Activated naive CD8-positive, alpha-beta T cell treated with anti-CD3 and anti-CD28 coated beads for 36 hours (primary cell): ENCODE measurements at regions not wholly inside any gene's neighbourhood (a gene's known extent, or its start where the extent isn't known, plus 50 kb on each side); places are given as distances from the start of the nearest gene placed in this dataset.

ENCODE experiments used
- DNase-seq: peaks from one replicate; pipeline ENCODE4 v3.0.0; 2021
- H3K27ac Mint-ChIP-seq: one replicate; pipeline ENCODE4 v1.8.0; 2022; ENCODE audit warnings: mild to moderate bottlenecking, moderate library complexity, mixed read lengths
- H3K27me3 Mint-ChIP-seq: one replicate; pipeline ENCODE4 v1.8.0; 2022; ENCODE audit warnings: mild to moderate bottlenecking, mixed read lengths
- H3K36me3 Mint-ChIP-seq: one replicate; pipeline ENCODE4 v1.8.0; 2021; ENCODE audit warnings: mild to moderate bottlenecking, mixed read lengths
- H3K4me1 Mint-ChIP-seq: one replicate; pipeline ENCODE4 v1.8.0; 2021; ENCODE audit warnings: mixed read lengths
- H3K4me3 Mint-ChIP-seq: one replicate; pipeline ENCODE4 v1.8.0; 2022; ENCODE audit warnings: mild to moderate bottlenecking, moderate library complexity, mixed read lengths
- H3K9me3 Mint-ChIP-seq: one replicate; pipeline ENCODE4 v1.8.0; 2022; ENCODE audit warnings: mixed read lengths

DNA sequence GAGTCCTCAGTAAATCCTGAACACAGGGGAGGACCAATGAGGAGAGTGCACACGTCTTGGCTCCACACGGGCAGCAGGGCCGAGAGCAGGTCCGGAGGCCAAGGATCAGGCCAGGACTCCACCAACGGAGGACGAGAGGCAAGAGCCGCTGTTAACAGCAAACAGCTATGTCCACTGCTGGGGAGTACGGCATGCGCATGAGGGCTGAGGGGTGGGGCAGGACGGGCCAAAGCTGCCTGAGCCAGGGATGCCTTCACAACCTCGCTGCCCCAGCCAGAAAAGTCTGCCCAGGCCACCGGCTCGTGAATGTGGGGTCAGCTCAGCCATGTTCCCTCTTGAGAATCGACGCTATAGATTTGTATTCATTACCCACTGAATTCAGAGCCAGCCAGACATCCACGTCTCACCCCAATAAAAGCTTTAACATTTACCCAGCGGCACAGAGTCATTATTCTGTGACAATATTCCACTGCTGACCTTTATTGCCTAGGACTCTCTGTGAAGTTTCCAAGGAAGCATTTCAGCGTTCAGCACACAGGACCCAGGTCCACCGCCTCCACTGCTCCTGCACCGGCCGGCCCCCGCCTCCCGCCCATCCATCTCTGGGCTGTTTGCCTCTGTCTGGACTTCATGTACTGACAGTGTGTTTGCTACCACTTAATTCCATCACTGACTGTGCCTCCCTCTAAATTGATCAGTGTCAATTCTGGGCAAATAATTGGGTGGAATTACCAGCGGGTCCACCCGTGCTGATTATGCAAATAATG, 384.9 kb downstream of the SHANK2 start:
- no peak overlapping the region for H3K4me3 Mint-ChIP-seq
- H3K4me1 Mint-ChIP-seq: no peaks in the 10 kb centered on the region
- peaks cover 13% of the 10 kb centered on the region for H3K27me3 Mint-ChIP-seq
- DNase-seq: no peak
- H3K27ac Mint-ChIP-seq: no peak overlapping the region
- H3K36me3 Mint-ChIP-seq: no peaks in the 10 kb centered on the region
- H3K9me3 Mint-ChIP-seq: no peaks in the 10 kb centered on the region

- H3K4me3 Mint-ChIP-seq: no peak overlapping the region
- no peak overlapping the region for H3K27ac Mint-ChIP-seq
- H3K4me1 Mint-ChIP-seq: no peaks in the 10 kb centered on the region
- H3K27me3 Mint-ChIP-seq: peaks cover 13% of the 10 kb centered on the region
- H3K9me3 Mint-ChIP-seq: no peaks in the 10 kb centered on the region
- no peaks in the 10 kb centered on the region for H3K36me3 Mint-ChIP-seq
- DNase-seq: no peak
Observed at GRCh38 chr11:70868341-70868885, 384.0 kb downstream of the SHANK2 start.

GRCh38 chr11:70869054-70869453, 383.3 kb downstream of the SHANK2 start:
- H3K27me3 Mint-ChIP-seq: peaks cover 13% of the 10 kb centered on the region
- no peak overlapping the region for H3K4me3 Mint-ChIP-seq
- no peaks in the 10 kb centered on the region for H3K9me3 Mint-ChIP-seq
- no peaks in the 10 kb centered on the region for H3K4me1 Mint-ChIP-seq
- DNase-seq: no peak
- H3K27ac Mint-ChIP-seq: no peak overlapping the region
- H3K36me3 Mint-ChIP-seq: no peaks in the 10 kb centered on the region

DNA sequence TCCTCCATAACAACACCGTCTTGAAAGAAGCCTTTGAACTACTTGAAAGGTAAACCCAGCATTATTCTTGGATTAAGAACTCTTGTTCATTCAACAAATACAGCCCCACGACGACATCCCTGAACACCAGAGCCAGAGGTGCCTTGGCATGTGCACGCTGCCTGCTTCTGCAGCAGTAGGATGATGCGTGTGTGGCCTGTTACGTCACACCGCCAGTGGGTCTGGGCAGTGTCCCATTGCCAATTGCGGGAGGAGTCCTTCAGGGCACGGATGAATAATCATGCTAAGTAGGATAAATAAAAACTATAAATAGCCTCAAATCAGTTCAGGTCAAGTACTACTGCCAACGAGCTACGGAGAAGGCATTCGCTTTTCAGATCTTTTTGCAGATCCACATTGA, 380.5 kb downstream of the SHANK2 start:
- no peak overlapping the region for H3K27ac Mint-ChIP-seq
- no peak overlapping the region for H3K4me3 Mint-ChIP-seq
- peaks cover 13% of the 10 kb centered on the region for H3K27me3 Mint-ChIP-seq
- H3K4me1 Mint-ChIP-seq: no peaks in the 10 kb centered on the region
- no peaks in the 10 kb centered on the region for H3K9me3 Mint-ChIP-seq
- H3K36me3 Mint-ChIP-seq: no peaks in the 10 kb centered on the region
- DNase-seq: no peak

GRCh38 chr11:70872299-70872698, 380.1 kb downstream of the SHANK2 start:
- Mint-ChIP-seq H3K4me1 (no peaks in the 10 kb centered on the region), H3K36me3 (no peaks in the 10 kb centered on the region), H3K27me3 (peaks cover 13% of the 10 kb centered on the region), H3K9me3 (no peaks in the 10 kb centered on the region), H3K4me3 (no peak overlapping the region), H3K27ac (no peak overlapping the region)
- no peak for DNase-seq

- DNase-seq: no peak
- no peak overlapping the region for H3K27ac Mint-ChIP-seq
- H3K4me1 Mint-ChIP-seq: no peaks in the 10 kb centered on the region
- no peaks in the 10 kb centered on the region for H3K9me3 Mint-ChIP-seq
- no peak overlapping the region for H3K4me3 Mint-ChIP-seq
- H3K36me3 Mint-ChIP-seq: no peaks in the 10 kb centered on the region
- H3K27me3 Mint-ChIP-seq: peaks cover 13% of the 10 kb centered on the region
Observed at GRCh38 chr11:70872955-70873735, 379.2 kb downstream of the SHANK2 start.

- no peak overlapping the region for H3K27ac Mint-ChIP-seq
- no peak overlapping the region for H3K4me3 Mint-ChIP-seq
- H3K27me3 Mint-ChIP-seq: peaks cover 13% of the 10 kb centered on the region
- H3K36me3 Mint-ChIP-seq: no peaks in the 10 kb centered on the region
- no peaks in the 10 kb centered on the region for H3K4me1 Mint-ChIP-seq
- no peaks in the 10 kb centered on the region for H3K9me3 Mint-ChIP-seq
- no peak for DNase-seq
Observed at GRCh38 chr11:70873736-70874412, 378.5 kb downstream of the SHANK2 start.

GRCh38 chr11:70876685-70877084, 375.7 kb downstream of the SHANK2 start:
- Mint-ChIP-seq H3K9me3 (no peaks in the 10 kb centered on the region), H3K4me1 (no peaks in the 10 kb centered on the region), H3K27ac (no peak overlapping the region), H3K36me3 (no peaks in the 10 kb centered on the region), H3K27me3 (peaks cover 7% of the 10 kb centered on the region), H3K4me3 (no peak overlapping the region)
- no peak for DNase-seq

DNA sequence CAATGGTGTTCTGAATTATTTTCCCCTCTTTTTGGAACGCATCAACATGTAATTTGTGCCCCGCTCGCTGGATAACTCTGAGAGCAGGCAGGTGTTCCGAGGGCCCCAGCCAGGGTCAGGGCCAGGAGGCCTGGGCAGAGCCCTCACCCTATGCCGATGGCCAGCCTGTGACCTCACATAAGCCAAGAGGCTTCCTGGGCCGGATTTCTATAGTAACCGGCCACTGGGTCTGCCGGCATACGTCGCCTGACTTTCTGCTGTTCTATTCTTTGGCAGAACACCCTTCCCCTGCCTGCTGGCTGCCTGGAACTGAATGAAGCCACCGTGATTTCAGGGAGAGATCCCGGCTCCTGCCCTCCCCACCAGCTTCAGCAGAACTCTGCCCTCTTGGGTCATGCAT, 375.2 kb downstream of the SHANK2 start:
- H3K4me3 Mint-ChIP-seq: no peak overlapping the region
- H3K36me3 Mint-ChIP-seq: no peaks in the 10 kb centered on the region
- no peaks in the 10 kb centered on the region for H3K4me1 Mint-ChIP-seq
- no peak overlapping the region for H3K27ac Mint-ChIP-seq
- H3K27me3 Mint-ChIP-seq: peaks cover 2% of the 10 kb centered on the region
- no peaks in the 10 kb centered on the region for H3K9me3 Mint-ChIP-seq
- DNase-seq: no peak

DNA sequence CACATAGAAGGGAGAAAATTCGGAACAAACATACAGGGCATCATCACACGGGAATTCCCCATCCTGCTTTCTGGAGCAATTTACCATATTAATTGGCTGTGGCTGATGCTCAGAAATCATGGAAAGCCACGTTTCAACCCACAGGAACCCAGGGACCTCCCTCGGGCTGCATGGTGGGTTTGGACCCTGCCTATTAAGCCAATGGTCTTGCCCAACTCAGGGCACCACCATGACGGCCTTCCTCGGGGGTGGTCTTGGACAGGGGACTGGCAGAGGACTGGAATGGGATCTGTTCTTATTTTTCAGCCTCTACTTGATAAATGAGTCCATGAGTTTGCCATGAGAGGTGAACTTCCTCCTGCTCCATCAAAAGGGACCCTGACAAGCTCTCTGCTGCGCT, 374.0 kb downstream of the SHANK2 start:
- Mint-ChIP-seq H3K27ac (no peak overlapping the region), H3K36me3 (no peaks in the 10 kb centered on the region), H3K27me3 (no peaks in the 10 kb centered on the region), H3K4me3 (no peak overlapping the region), H3K9me3 (no peaks in the 10 kb centered on the region), H3K4me1 (no peaks in the 10 kb centered on the region)
- no peak for DNase-seq

DNA sequence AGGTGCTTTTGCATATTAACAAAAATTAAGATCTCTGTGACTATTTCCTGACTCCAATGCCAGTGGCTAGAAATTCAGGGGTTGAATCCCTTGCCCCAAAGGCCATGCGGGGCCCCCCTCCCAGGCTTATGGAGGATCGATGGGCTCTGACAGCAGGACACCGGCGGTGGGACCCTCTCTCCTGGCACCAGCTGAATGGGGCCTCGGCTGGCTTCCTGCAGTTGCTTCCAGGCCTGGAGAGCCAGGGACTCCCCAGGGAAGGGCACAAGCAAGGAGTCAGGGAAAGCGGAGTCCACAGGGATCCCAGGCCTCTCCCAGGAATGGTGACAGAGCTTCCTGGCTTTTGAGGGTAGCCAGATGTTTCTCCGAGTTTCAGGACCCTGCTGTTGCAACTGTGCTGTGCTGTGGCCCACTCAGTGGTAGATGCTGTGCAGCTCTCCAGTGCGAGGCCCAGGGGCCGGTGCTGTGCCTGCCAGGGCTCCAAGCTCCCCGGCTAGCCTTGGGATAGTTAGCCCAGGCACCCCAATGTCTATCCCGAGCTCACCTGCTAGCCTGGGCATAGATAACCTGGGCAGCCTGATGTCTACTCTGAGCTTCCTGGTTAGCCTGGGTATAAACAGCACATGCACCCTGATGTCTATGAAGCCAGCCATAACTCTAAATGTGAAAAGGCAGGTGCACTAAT, 372.6 kb downstream of the SHANK2 start:
- H3K27me3 Mint-ChIP-seq: no peaks in the 10 kb centered on the region

DNA sequence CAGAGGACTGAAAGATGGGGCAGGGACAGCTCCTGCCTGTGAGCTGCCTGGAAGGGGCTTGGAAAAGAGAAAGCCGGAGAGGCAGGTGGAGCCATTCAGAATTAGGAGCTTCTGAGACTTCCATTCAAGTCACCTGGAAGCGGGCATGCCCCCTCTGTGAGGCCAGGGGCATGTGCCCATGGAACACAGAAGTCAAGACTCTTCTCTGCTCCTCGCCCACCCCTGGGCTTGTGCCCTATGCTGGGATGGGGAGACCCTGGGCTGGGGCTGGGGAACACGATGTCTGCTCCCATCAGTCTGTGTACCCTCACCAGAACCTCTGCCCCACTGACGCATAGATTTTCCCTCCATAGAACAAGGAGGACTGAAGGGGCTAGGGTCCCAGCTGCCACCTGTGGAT, 372.0 kb downstream of the SHANK2 start:
- no peak overlapping the region for H3K27ac Mint-ChIP-seq
- DNase-seq: no peak
- H3K36me3 Mint-ChIP-seq: no peaks in the 10 kb centered on the region
- no peak overlapping the region for H3K4me3 Mint-ChIP-seq
- no peaks in the 10 kb centered on the region for H3K9me3 Mint-ChIP-seq
- no peaks in the 10 kb centered on the region for H3K27me3 Mint-ChIP-seq
- no peaks in the 10 kb centered on the region for H3K4me1 Mint-ChIP-seq

More for the DNA sequence above, 372.6 kb downstream of the SHANK2 start:
- H3K4me3 Mint-ChIP-seq: no peak overlapping the region
- DNase-seq: no peak
- H3K27ac Mint-ChIP-seq: no peak overlapping the region
- H3K9me3 Mint-ChIP-seq: no peaks in the 10 kb centered on the region
- no peaks in the 10 kb centered on the region for H3K36me3 Mint-ChIP-seq
- no peaks in the 10 kb centered on the region for H3K4me1 Mint-ChIP-seq

GRCh38 chr11:70881948-70882715, 370.2 kb downstream of the SHANK2 start:
- no peaks in the 10 kb centered on the region for H3K9me3 Mint-ChIP-seq
- no peak for DNase-seq
- H3K27me3 Mint-ChIP-seq: no peaks in the 10 kb centered on the region
- no peak overlapping the region for H3K4me3 Mint-ChIP-seq
- no peak overlapping the region for H3K27ac Mint-ChIP-seq
- no peaks in the 10 kb centered on the region for H3K4me1 Mint-ChIP-seq
- H3K36me3 Mint-ChIP-seq: no peaks in the 10 kb centered on the region

- no peak for DNase-seq
- no peaks in the 10 kb centered on the region for H3K9me3 Mint-ChIP-seq
- no peaks in the 10 kb centered on the region for H3K27me3 Mint-ChIP-seq
- H3K27ac Mint-ChIP-seq: no peak overlapping the region
- H3K36me3 Mint-ChIP-seq: no peaks in the 10 kb centered on the region
- H3K4me3 Mint-ChIP-seq: no peak overlapping the region
- H3K4me1 Mint-ChIP-seq: no peaks in the 10 kb centered on the region
Observed at GRCh38 chr11:70882716-70883085, 369.7 kb downstream of the SHANK2 start.
